ENCODE measurements at regions not wholly inside any gene's neighbourhood (a gene's known extent, or its start where the extent isn't known, plus 50 kb on each side); places are given as distances from the start of the nearest gene placed in this dataset.

DNA sequence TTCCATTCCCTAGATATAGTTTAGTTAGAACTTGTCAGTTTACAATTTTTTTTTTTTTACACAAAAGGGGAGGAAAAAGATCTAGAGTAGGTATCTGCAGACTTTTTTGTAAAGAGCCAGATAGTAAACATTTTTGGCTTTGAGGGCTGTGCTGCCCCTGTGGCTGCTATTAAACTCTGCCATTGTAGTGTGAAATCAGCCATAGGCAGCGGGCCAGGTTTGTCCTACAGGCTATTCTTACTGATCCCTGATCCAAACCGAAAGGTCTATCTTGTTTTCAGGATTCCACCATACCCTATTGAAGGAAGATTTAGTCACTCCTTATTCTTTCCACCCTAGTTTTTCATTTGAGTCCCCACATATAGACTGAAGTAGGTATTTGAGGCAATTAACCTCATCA, 203.4 kb downstream of the RND3 start:
- TF ChIP-seq, protein P1, sequence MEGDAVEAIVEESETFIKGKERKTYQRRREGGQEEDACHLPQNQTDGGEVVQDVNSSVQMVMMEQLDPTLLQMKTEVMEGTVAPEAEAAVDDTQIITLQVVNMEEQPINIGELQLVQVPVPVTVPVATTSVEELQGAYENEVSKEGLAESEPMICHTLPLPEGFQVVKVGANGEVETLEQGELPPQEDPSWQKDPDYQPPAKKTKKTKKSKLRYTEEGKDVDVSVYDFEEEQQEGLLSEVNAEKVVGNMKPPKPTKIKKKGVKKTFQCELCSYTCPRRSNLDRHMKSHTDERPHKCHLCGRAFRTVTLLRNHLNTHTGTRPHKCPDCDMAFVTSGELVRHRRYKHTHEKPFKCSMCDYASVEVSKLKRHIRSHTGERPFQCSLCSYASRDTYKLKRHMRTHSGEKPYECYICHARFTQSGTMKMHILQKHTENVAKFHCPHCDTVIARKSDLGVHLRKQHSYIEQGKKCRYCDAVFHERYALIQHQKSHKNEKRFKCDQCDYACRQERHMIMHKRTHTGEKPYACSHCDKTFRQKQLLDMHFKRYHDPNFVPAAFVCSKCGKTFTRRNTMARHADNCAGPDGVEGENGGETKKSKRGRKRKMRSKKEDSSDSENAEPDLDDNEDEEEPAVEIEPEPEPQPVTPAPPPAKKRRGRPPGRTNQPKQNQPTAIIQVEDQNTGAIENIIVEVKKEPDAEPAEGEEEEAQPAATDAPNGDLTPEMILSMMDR (IDR thresholded peaks at IDR 0.05), result no peak
- no peak for TF ChIP-seq POLR2A (IDR thresholded peaks at IDR 0.05)
